A673 (cell line): ENCODE measurements at regions not wholly inside any gene's neighbourhood (a gene's known extent, or its start where the extent isn't known, plus 50 kb on each side); places are given as distances from the start of the nearest gene placed in this dataset.

ENCODE experiments used
- BruUV-seq: library from RNA; stranded (reverse); fragments of 400-500 nt; replicated peaks from 2 replicates; lab custom pipeline; 2021; lab: Mats Ljungman, UMichigan
- CTCF ChIA-PET: fragments of 300-600 bp; sonication (Branson Sonifier 250); formaldehyde crosslinking; loops from one replicate; lab custom pipeline; 2022; ENCODE audit warnings: antibody characterized with exemption; lab: Charles Lee
- POLR2A ChIA-PET: fragments of 300-600 bp; sonication (Branson Sonifier 250); formaldehyde crosslinking; loops from one replicate; lab custom pipeline; 2022; ENCODE audit warnings: antibody characterized with exemption; ENCODE audit not compliant: low non-redundant PET; lab: Charles Lee
- DNase-seq: peaks from one replicate; pipeline ENCODE4 v3.0.0-alpha.2; 2015; ENCODE audit warnings: low spot score
- H3K27ac ChIP-seq: fragments of 200-600 bp; sonication (generic); 2 replicates; pipeline ENCODE4 v1.5.1; 2016; ENCODE audit warnings: mixed run types, low read depth, mild to moderate bottlenecking, mixed read lengths, antibody characterized with exemption, low read length; ENCODE audit not compliant: poor library complexity, severe bottlenecking
- H3K27me3 ChIP-seq: fragments of 200-600 bp; sonication (generic); replicated peaks from 2 replicates; pipeline ENCODE4 v1.6.1; 2017; ENCODE audit warnings: mixed run types, low read depth, mild to moderate bottlenecking, mixed read lengths, antibody characterized with exemption, low read length; ENCODE audit not compliant: insufficient read depth, poor library complexity
- H3K36me3 ChIP-seq: fragments of 200-600 bp; sonication (generic); 2 replicates; pipeline ENCODE4 v1.6.1; 2016; ENCODE audit warnings: mixed run types, mild to moderate bottlenecking, mixed read lengths, antibody characterized with exemption, low read length; ENCODE audit not compliant: insufficient read depth, poor library complexity, severe bottlenecking
- H3K4me1 ChIP-seq: fragments of 200-600 bp; sonication (generic); 2 replicates; pipeline ENCODE4 v1.6.1; 2017; ENCODE audit warnings: mixed run types, mild to moderate bottlenecking, mixed read lengths, antibody characterized with exemption, low read length; ENCODE audit not compliant: insufficient read depth, poor library complexity, severe bottlenecking
- H3K4me3 ChIP-seq: fragments of 200-600 bp; sonication (generic); 2 replicates; pipeline ENCODE4 v1.5.1; 2016; ENCODE audit warnings: low read depth, mixed run types, mild to moderate bottlenecking, mixed read lengths, low read length; ENCODE audit not compliant: poor library complexity, severe bottlenecking
- H3K9me3 ChIP-seq: fragments of 200-600 bp; sonication (generic); 2 replicates; pipeline ENCODE4 v1.6.1; 2016; ENCODE audit warnings: mixed run types, low read depth, mild to moderate bottlenecking, mixed read lengths, antibody characterized with exemption, low read length; ENCODE audit not compliant: poor library complexity, severe bottlenecking
- EZH2 ChIP-seq: fragments of 200-600 bp; sonication (generic); IDR thresholded peaks from 2 replicates; pipeline ENCODE4 v1.6.1; 2017; ENCODE audit warnings: borderline replicate concordance, low read depth, mild to moderate bottlenecking, mixed read lengths, antibody characterized with exemption, low read length; ENCODE audit not compliant: poor library complexity, severe bottlenecking
- intact Hi-C: fragments of 100-400 bp; cut with micrococcal nuclease; formaldehyde crosslinking; loops from one replicate; pipeline ENCODE4 v1.10.0; 2022; ENCODE audit not compliant: unreplicated experiment
- TF ChIP-seq, protein P1 (sequence below): fragments of 300-800, 200-600 bp; sonication (generic); conservative IDR thresholded peaks from 2 replicates; pipeline ENCODE4 v1.5.1; 2017; ENCODE audit warnings: low read depth, mild to moderate bottlenecking, antibody characterized with exemption, low read length, moderate library complexity, mixed read lengths

DNA sequence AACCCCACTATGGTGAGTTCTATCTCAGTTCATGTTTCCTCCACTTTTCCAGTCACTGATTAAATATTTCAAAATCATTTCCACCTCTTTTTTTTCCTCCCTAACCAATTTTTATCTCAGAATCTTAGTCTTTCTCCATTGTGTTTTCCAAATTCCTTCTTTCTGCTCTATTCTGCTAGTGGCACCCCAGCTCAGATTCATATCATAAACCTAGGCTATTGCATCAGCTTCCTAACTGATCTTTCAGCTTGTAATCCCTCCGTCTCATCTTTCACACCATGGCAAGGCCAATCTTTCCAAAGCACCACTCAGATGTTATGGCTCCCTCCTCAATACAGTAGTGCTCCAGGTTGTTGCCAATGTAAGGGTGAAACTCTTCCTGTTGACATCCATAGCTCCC is 631.9 kb downstream of the PLPP3 start:
- no peak for TF ChIP-seq EZH2
- TF ChIP-seq, protein P1, sequence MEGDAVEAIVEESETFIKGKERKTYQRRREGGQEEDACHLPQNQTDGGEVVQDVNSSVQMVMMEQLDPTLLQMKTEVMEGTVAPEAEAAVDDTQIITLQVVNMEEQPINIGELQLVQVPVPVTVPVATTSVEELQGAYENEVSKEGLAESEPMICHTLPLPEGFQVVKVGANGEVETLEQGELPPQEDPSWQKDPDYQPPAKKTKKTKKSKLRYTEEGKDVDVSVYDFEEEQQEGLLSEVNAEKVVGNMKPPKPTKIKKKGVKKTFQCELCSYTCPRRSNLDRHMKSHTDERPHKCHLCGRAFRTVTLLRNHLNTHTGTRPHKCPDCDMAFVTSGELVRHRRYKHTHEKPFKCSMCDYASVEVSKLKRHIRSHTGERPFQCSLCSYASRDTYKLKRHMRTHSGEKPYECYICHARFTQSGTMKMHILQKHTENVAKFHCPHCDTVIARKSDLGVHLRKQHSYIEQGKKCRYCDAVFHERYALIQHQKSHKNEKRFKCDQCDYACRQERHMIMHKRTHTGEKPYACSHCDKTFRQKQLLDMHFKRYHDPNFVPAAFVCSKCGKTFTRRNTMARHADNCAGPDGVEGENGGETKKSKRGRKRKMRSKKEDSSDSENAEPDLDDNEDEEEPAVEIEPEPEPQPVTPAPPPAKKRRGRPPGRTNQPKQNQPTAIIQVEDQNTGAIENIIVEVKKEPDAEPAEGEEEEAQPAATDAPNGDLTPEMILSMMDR = no peak
- Histone ChIP-seq H3K27ac (no peak overlapping the region), H3K36me3 (no peaks in the 10 kb centered on the region), H3K4me3 (no peak overlapping the region), H3K4me1 (no peaks in the 10 kb centered on the region), H3K27me3 (no peaks in the 10 kb centered on the region), H3K9me3 (no peaks in the 10 kb centered on the region)
- ChIA-PET POLR2A (no interaction called here), CTCF (no interaction called here)
- peak; percentile 1 for DNase-seq
- BruUV-seq = no TSS peak
- intact Hi-C loops = no loop called here

DNA sequence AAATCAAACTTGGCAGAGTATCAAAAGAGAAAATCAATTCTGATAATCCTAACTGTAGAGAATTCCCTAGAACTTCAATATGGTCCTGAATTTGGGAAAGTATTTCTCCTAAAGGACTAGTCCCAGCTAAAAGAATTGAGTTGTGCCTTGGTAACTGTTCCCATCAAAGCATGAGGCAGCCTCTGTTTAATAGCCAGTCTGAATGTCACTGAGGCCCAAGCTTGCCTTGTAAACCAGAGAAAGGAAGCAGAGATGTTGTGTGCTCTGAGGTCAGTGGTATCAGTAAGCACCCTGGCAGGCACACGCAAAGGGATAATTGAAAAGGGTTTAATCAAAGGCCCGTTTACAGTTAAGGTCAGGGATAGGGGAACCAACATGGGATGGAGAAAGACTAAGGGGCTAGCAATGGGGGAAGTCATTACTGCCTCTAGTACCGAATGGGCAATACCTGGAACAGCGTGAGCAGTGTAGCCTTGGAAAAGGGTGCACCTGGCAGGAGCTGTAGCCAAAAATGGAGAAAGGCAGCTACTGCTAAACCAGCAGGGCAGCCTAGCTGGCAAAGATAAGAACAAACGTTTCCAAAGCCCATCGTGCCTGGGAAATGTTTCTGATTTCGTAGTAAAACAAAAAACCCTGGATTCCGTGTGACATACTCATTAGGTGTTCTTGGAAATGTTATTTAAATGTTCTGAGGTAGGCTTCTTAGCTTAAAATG is 635.5 kb downstream of the PLPP3 start:
- Histone ChIP-seq H3K27me3 (no peaks in the 10 kb centered on the region), H3K36me3 (no peaks in the 10 kb centered on the region), H3K27ac (no peak overlapping the region), H3K9me3 (no peaks in the 10 kb centered on the region), H3K4me3 (no peak overlapping the region), H3K4me1 (no peaks in the 10 kb centered on the region)
- POLR2A ChIA-PET = no interaction called here
- intact Hi-C loops = no loop called here
- TF ChIP-seq, protein P1 = no peak
- TF ChIP-seq EZH2 = no peak
- BruUV-seq = no TSS peak
- CTCF ChIA-PET = no interaction called here
- DNase-seq = no peak

DNA sequence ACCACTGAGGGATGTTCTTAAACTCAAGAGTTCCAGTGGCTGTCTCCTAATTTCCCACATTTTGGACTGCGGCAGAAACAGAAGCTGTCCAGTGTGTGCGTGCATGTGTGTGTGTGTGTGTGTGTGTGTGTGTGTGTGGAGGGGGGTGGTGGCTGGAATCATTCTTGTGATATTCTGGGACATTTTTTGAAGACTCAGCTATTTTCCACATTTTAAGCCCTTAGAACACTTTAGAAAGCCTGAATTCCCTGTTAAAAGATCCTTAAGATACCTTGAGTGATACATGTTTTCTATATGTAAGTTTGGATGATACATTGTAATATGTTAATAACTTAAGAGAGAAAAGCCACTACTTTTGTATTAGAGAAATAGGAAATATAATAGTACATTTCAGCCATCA is 636.4 kb downstream of the PLPP3 start:
- Histone ChIP-seq H3K9me3 (no peaks in the 10 kb centered on the region), H3K27me3 (no peaks in the 10 kb centered on the region), H3K4me1 (no peaks in the 10 kb centered on the region), H3K27ac (no peak overlapping the region), H3K4me3 (no peak overlapping the region), H3K36me3 (no peaks in the 10 kb centered on the region)
- BruUV-seq = no TSS peak
- TF ChIP-seq, protein P1 = no peak
- no peak for DNase-seq
- CTCF ChIA-PET = no interaction called here
- POLR2A ChIA-PET = no interaction called here
- intact Hi-C loops = no loop called here
